K562 (cell line): ENCODE measurements at regions not wholly inside any gene's neighbourhood (a gene's known extent, or its start where the extent isn't known, plus 50 kb on each side); places are given as distances from the start of the nearest gene placed in this dataset.
A peak's percentile ranks its signal among the peaks of the same experiment; 100 is the strongest.

ENCODE experiments used
- ATAC-seq: fragments of 200-7000 bp; cut with Tn5 transposase; 3 replicates; pipeline ENCODE4 v1.9.1; 2020; ENCODE audit warnings: moderate library complexity
- BruUV-seq: library from RNA; stranded (reverse); fragments of 400-500 nt; replicated peaks from 2 replicates; lab custom pipeline; 2021; lab: Mats Ljungman, UMichigan
- CTCF ChIA-PET: fragments of 300-600 bp; formaldehyde crosslinking; extraction: SDS; loops from one replicate; lab custom pipeline; 2021; ENCODE audit warnings: low intra/inter-chr PET ratio; lab: Yijun Ruan, JAX
- POLR2A ChIA-PET: fragments of 300-600, 350-650 bp; sonication (Branson Sonifier 250); formaldehyde crosslinking; extraction: SDS; loops from one replicate; lab custom pipeline; 2021; ENCODE audit warnings: antibody characterized with exemption, inconsistent platforms; lab: Yijun Ruan, JAX
- DNase-seq, 4 experiments: peaks; one replicate each; pipeline versions ENCODE4 v3.0.0 to v3.0.0-alpha.2; 2011 to 2018; ENCODE audit warnings: low spot score in 3 of 4, mixed read lengths in 3 of 4; ENCODE audit errors: extremely low read depth in 1 of 4
- FAIRE-seq: peaks from 2 replicates; lab custom pipeline; 2011; peaks lifted over from hg19 to GRCh38; lab: Jason Lieb, UNC
- H2AFZ ChIP-seq: 2 replicates; pipeline ENCODE4 v1.6.0; 2011; ENCODE audit warnings: low read depth, low read length, control low read depth, inconsistent platforms
- H3K27ac ChIP-seq: fragments of 200-600 bp; 3 replicates; pipeline ENCODE4 v1.8.0; 2011; ENCODE audit warnings: low read depth, mild to moderate bottlenecking, control low read depth, inconsistent platforms, low read length, moderate library complexity, mixed read lengths; ENCODE audit errors: extremely low read depth
- H3K27me3 ChIP-seq, 2 experiments: fragments of 300-600 bp in 1 of 2; 2 replicates in 1 of 2; 3 replicates in 1 of 2; pipeline versions ENCODE4 v1.6.0 to v1.8.0; 2011; ENCODE audit warnings: inconsistent platforms in 2 of 2, low read length in 2 of 2, mild to moderate bottlenecking in 1 of 2, mixed read lengths in 1 of 2, moderate library complexity in 1 of 2; ENCODE audit not compliant: control insufficient read depth in 2 of 2, insufficient read depth in 2 of 2
- H3K36me3 ChIP-seq: fragments of 300-600 bp; 3 replicates; pipeline ENCODE4 v1.8.0; 2011; ENCODE audit warnings: mild to moderate bottlenecking, low read length, inconsistent platforms; ENCODE audit not compliant: control insufficient read depth, insufficient read depth
- H3K4me1 ChIP-seq, 2 experiments: fragments of 200-600 bp in 1 of 2; replicated peaks in 1 of 2; 2 replicates in 1 of 2; 3 replicates in 1 of 2; pipeline versions ENCODE4 v1.5.1 to v1.8.0; 2011; ENCODE audit warnings: inconsistent platforms in 2 of 2, low read length in 2 of 2, mild to moderate bottlenecking in 1 of 2, mixed read lengths in 1 of 2, moderate library complexity in 1 of 2; ENCODE audit not compliant: control insufficient read depth in 2 of 2, insufficient read depth in 2 of 2
- H3K4me2 ChIP-seq: 2 replicates; pipeline ENCODE4 v1.6.1; 2011; ENCODE audit warnings: low read length, control low read depth, inconsistent platforms, mixed read lengths; ENCODE audit not compliant: insufficient read depth
- H3K4me3 ChIP-seq: fragments of 200-600 bp; sonication (generic), shearing (Covaris generic); 2 replicates; pipeline ENCODE4 v1.5.1; 2016; ENCODE audit warnings: control low read depth, inconsistent platforms
- H3K79me2 ChIP-seq: fragments of 200-600 bp; 3 replicates; pipeline ENCODE4 v1.8.0; 2011; ENCODE audit warnings: low read length, inconsistent platforms; ENCODE audit not compliant: control insufficient read depth, insufficient read depth
- H3K9ac ChIP-seq, 2 experiments: 2 replicates each; pipeline versions ENCODE4 v1.6.0 to v1.6.1; 2011; ENCODE audit warnings: low read depth in 2 of 2, low read length in 2 of 2, control low read depth in 1 of 2, inconsistent platforms in 1 of 2, mild to moderate bottlenecking in 1 of 2, mixed read lengths in 1 of 2; ENCODE audit not compliant: insufficient read depth in 1 of 2
- H3K9me1 ChIP-seq: one replicate; pipeline ENCODE4 v1.6.0; 2011; ENCODE audit warnings: inconsistent platforms, mild to moderate bottlenecking, low read length, moderate library complexity; ENCODE audit not compliant: control insufficient read depth, insufficient read depth
- H3K9me3 ChIP-seq: replicated peaks from 2 replicates; pipeline ENCODE4 v1.5.1; 2011; ENCODE audit warnings: low read depth, low read length, inconsistent platforms; ENCODE audit not compliant: control insufficient read depth, insufficient read depth
- H4K20me1 ChIP-seq: replicated peaks from 2 replicates; pipeline ENCODE4 v1.6.1; 2011; ENCODE audit warnings: low read length, inconsistent platforms, mixed read lengths; ENCODE audit not compliant: control insufficient read depth, insufficient read depth
- HDAC2 ChIP-seq: fragments of 450-650 bp; IDR thresholded peaks from 2 replicates; pipeline ENCODE4 v1.6.1; 2016; ENCODE audit warnings: mild to moderate bottlenecking
- REST ChIP-seq, 2 experiments: fragments of 450-650 bp; formaldehyde crosslinking in 1 of 2; IDR thresholded peaks; 2 replicates each; pipeline versions ENCODE4 v1.4.0 to v1.6.1; 2014 to 2020; ENCODE audit warnings: mild to moderate bottlenecking in 2 of 2, borderline replicate concordance in 1 of 2, low read depth in 1 of 2
- ZNF318 ChIP-seq, 2 experiments: fragments of 450-650 bp; IDR thresholded peaks; 2 replicates each; pipeline ENCODE4 v1.6.1; 2016; ENCODE audit warnings: mild to moderate bottlenecking in 2 of 2, borderline replicate concordance in 1 of 2, low read depth in 1 of 2, moderate library complexity in 1 of 2
- WGBS: fragments of 100-300 bp; shearing (Covaris generic); methylation state at CpG from one replicate; pipeline ENCODE4 v1.1.6; 2016; ENCODE audit warnings: low coverage, mixed read lengths; ENCODE audit not compliant: insufficient coverage; ENCODE audit errors: missing lambda C conversion rate; 5-methylcytosine and 5-hydroxymethylcytosine counted together
- in situ Hi-C: fragments of 300-500 bp; cut with MboI; formaldehyde crosslinking; loops from 4 replicates; pipeline ENCODE4 v1.15.0; 2018; ENCODE audit warnings: inconsistent platforms, mixed read lengths
- intact Hi-C: fragments of 100-400 bp; cut with micrococcal nuclease; formaldehyde crosslinking; loops from 2 replicates; pipeline ENCODE4 v1.14.2; 2022

DNA sequence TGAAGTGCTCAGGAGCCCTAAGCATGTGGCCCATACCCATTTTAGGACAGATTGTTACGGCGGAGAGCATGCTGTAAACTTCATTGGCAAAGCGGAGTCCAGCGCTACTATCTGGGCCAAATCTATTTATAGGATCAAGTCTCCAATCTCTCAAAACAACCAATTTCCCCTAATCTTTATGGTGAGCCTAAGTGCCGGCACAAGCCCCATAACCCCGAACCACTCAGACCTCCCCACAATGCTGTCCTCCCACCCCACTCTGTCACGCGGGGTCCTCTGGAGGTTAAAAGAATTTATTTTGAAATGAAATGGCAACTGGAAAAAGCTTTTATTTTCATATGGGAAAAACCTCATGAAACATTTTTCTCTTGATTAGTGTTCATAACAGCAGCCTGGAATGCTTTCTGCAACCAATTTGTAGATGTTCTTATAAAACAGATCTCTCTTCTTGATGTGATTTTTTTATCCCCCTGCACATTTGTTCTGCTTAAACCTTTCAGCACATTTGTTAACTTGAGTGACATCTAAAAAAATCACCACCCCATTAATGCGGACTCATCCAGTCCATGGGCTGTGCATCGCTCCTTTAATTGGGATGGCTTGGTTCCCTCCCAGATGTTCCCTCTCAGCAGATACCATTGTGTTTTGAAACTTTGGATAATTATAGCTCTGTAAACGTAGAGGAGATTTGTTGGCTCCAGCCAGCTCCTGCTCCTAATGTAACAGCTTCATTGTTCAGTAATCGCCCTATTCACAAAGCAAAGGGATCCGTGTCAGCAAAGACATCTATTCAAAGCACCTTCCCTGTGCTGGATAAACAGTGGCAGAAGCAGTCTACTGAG is 323.6 kb downstream of the CD83 start:
- CTCF ChIA-PET = no interaction called here
- 76% methylated on average over 13 of the region's 13 CpGs for WGBS
- ATAC-seq (no peak), FAIRE-seq (no peak), DNase-seq (no peak)
- H3K27me3 ChIP-seq = no peaks in the 10 kb centered on the region
- no peaks in the 10 kb centered on the region for H3K9me3 ChIP-seq
- no peak overlapping the region for H3K9ac ChIP-seq
- no TSS peak for BruUV-seq
- no peak overlapping the region for H3K27ac ChIP-seq
- no peak overlapping the region for H3K4me3 ChIP-seq
- H3K9me1 ChIP-seq = no peaks in the 10 kb centered on the region
- H4K20me1 ChIP-seq = no peaks in the 10 kb centered on the region
- H3K79me2 ChIP-seq = no peaks in the 10 kb centered on the region
- H3K4me2 ChIP-seq = no peak overlapping the region
- intact Hi-C loops = no loop called here
- no peaks in the 10 kb centered on the region for H3K36me3 ChIP-seq
- H3K4me1 ChIP-seq = peaks cover 0 to 20% of the 10 kb centered on the region in 2 experiments
- in situ Hi-C loops = no loop called here
- H2AFZ ChIP-seq = peak overlapping the region; percentile 18; the same call in 1 of the 2 replicates
- POLR2A ChIA-PET = interaction anchor here (1.3 kb wide), 1 partner anchor 13 kb away, joined by 3 read pairs; no protein-coding TSS in a partner anchor
- TF ChIP-seq HDAC2 = no peak
- TF ChIP-seq ZNF318 (IDR thresholded peaks at IDR 0.05; ENCODE audit: borderline replicate concordance in 1 of 2, low read depth in 1 of 2) = no peak
- no peak for TF ChIP-seq REST (IDR thresholded peaks at IDR 0.05; ENCODE audit: borderline replicate concordance)
- TF ChIP-seq REST (CRISPR knock-in tag; IDR thresholded peaks at IDR 0.05; ENCODE audit: low read depth) = no peak
